Testis (tissue), 2 donors: ENCODE measurements at regions not wholly inside any gene's neighbourhood (a gene's known extent, or its start where the extent isn't known, plus 50 kb on each side); places are given as distances from the start of the nearest gene placed in this dataset.

Experiments
- DNase-seq: peaks from one replicate; pipeline ENCODE4 v3.0.0-alpha.2; 2019
- H3K27ac ChIP-seq, 2 donors: fragments of 200-600 bp; sonication (generic); one replicate each; pipeline ENCODE4 v1.5.1; 2019
- H3K27me3 ChIP-seq: fragments of 200-600 bp; sonication (generic); one replicate; pipeline ENCODE4 v1.5.1; 2019
- H3K36me3 ChIP-seq: fragments of 200-600 bp; sonication (generic); one replicate; pipeline ENCODE4 v1.5.1; 2017; ENCODE audit warnings: low read depth; ENCODE audit errors: missing control alignments
- H3K4me1 ChIP-seq: fragments of 200-600 bp; sonication (generic); one replicate; pipeline ENCODE4 v1.5.1; 2019
- H3K4me3 ChIP-seq, 2 donors: fragments of 200-600 bp; sonication (generic); one replicate each; pipeline ENCODE4 v1.5.1; 2017 to 2019
- H3K9me3 ChIP-seq: fragments of 200-600 bp; sonication (generic); one replicate; pipeline ENCODE4 v1.5.1; 2017
- POLR2A ChIP-seq: fragments of 450-650 bp; IDR thresholded peaks from one replicate; pipeline ENCODE4 v1.6.1; 2017; ENCODE audit warnings: antibody characterized with exemption, mild to moderate bottlenecking, moderate library complexity
- WGBS, 2 donors: methylation state at CpG; one replicate each; pipeline ENCODE4 v1.1.5; 2018; 5-methylcytosine and 5-hydroxymethylcytosine counted together
- intact Hi-C: fragments of 100-400 bp; cut with DNase I; formaldehyde crosslinking; loops from one replicate; pipeline ENCODE4 v1.15.1; 2023; ENCODE audit warnings: low total_unique reads
- TF ChIP-seq, protein P1 (sequence below), 3 experiments: fragments of 450-650 bp in 2 of 3; fragments of 200-600 bp in 1 of 3; sonication (generic) in 1 of 3; IDR thresholded peaks; one replicate each; pipeline ENCODE4 v1.5.1; 2016 to 2019; ENCODE audit warnings: antibody characterized with exemption in 3 of 3, mild to moderate bottlenecking in 2 of 3, moderate library complexity in 1 of 3

DNA sequence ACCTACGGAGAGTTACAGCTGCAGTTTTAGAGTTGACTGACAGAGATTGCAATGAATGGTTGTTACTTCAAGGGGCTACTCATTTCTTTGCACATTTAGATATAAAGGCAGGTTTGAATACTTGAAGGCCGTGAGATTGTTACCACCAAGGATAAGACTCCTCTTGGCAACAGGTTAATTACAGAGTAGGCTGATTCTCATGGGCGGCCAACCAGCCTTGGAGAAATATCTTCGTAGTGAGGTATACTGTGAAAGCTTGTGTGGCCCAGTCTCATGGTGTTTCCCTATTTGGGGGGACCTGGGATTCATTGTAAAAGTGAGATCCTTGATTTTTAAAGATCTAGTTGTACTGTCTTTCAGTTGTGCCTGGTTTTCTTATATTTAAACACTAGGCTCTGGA is 103.2 kb upstream of the OLFM3 start:
- H3K27me3 ChIP-seq: no peaks in the 10 kb centered on the region
- no peaks in the 10 kb centered on the region for H3K4me1 ChIP-seq
- H3K27ac ChIP-seq: no peak overlapping the region
- no peak for DNase-seq
- intact Hi-C loops: no loop called here
- 51 to 73% methylated on average over 4 of the region's 4 CpGs for WGBS, 2 donors
- no peaks in the 10 kb centered on the region for H3K36me3 ChIP-seq
- H3K4me3 ChIP-seq: no peak overlapping the region
- no peaks in the 10 kb centered on the region for H3K9me3 ChIP-seq
- TF ChIP-seq, protein P1, sequence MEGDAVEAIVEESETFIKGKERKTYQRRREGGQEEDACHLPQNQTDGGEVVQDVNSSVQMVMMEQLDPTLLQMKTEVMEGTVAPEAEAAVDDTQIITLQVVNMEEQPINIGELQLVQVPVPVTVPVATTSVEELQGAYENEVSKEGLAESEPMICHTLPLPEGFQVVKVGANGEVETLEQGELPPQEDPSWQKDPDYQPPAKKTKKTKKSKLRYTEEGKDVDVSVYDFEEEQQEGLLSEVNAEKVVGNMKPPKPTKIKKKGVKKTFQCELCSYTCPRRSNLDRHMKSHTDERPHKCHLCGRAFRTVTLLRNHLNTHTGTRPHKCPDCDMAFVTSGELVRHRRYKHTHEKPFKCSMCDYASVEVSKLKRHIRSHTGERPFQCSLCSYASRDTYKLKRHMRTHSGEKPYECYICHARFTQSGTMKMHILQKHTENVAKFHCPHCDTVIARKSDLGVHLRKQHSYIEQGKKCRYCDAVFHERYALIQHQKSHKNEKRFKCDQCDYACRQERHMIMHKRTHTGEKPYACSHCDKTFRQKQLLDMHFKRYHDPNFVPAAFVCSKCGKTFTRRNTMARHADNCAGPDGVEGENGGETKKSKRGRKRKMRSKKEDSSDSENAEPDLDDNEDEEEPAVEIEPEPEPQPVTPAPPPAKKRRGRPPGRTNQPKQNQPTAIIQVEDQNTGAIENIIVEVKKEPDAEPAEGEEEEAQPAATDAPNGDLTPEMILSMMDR (IDR thresholded peaks at IDR 0.05): no peak
- TF ChIP-seq POLR2A: no peak

DNA sequence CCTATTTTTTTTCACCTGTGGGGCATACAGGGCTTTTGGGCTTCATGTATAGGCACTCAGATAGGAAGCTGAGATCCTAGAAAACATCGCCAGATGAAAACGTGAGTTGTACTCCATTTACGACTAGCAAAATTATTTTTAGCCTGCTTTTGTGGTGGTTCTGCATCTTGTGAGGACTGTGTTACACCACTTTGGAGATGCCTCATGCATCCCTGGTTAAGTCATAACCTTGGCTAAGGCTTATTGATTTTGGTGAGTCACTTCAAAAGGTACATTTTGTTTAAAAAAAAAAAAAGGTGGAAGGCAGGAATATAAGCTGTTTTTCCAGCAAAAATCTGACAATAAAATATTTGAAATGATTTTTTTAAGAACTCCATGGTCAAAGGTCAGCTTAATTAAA is 101.8 kb upstream of the OLFM3 start:
- H3K4me1 ChIP-seq: no peaks in the 10 kb centered on the region
- no peaks in the 10 kb centered on the region for H3K27me3 ChIP-seq
- no peaks in the 10 kb centered on the region for H3K9me3 ChIP-seq
- no peak overlapping the region for H3K4me3 ChIP-seq
- intact Hi-C loops: no loop called here
- WGBS, 2 donors: 80 to 85% methylated on average over 3 of the region's 3 CpGs
- H3K36me3 ChIP-seq: no peaks in the 10 kb centered on the region
- no peak overlapping the region for H3K27ac ChIP-seq
- no peak for TF ChIP-seq POLR2A
- TF ChIP-seq, protein P1 (IDR thresholded peaks at IDR 0.05): no peak
- DNase-seq: no peak

DNA sequence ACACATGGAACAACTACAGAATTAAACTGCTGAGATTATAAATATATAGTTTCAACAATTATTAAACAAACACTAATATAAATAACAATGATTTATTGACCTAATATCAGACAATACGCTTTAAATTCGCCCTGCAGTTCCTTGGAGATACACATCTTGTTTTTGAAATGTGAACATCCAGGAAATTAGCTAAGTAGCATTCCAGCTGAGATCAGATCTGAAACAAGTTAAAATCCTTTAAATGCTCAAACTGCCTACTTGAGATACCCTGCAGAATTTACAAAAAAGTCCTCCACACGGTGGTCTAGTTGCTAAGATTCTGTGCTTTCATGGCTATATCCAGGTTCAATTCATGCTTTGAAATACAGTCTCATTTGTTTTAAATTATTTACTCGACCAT is 101.4 kb upstream of the OLFM3 start:
- intact Hi-C loops: no loop called here
- H3K36me3 ChIP-seq: no peaks in the 10 kb centered on the region
- TF ChIP-seq, protein P1 (IDR thresholded peaks at IDR 0.05): no peak
- TF ChIP-seq POLR2A: no peak
- H3K27ac ChIP-seq: no peak overlapping the region
- no peaks in the 10 kb centered on the region for H3K27me3 ChIP-seq
- no peaks in the 10 kb centered on the region for H3K4me1 ChIP-seq
- WGBS, 2 donors: 75 to 85% methylated on average over 4 of the region's 4 CpGs
- no peaks in the 10 kb centered on the region for H3K9me3 ChIP-seq
- H3K4me3 ChIP-seq: no peak overlapping the region
- no peak for DNase-seq

DNA sequence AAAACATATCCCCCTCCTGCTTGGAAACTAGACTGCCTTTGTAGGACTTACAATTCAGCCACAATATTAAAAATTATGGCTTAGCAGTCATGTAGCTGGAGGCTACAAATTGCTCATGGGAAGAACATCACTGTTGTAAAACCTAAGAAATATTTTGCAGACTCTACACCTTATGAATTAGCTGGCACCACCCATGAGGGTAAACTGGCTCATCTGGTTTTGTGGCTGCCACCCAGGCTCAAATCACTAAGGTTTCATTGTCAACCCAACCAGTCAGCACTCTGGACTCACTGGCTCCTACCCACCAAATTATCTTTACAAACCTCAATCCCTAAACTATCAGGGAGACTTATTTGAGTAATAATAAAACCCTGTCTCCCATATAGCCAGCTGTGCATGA is 100.7 kb upstream of the OLFM3 start:
- H3K27me3 ChIP-seq: no peaks in the 10 kb centered on the region
- H3K27ac ChIP-seq: no peak overlapping the region
- no peak overlapping the region for H3K4me3 ChIP-seq
- H3K9me3 ChIP-seq: no peaks in the 10 kb centered on the region
- TF ChIP-seq, protein P1 (IDR thresholded peaks at IDR 0.05): no peak
- no peak for TF ChIP-seq POLR2A
- no peaks in the 10 kb centered on the region for H3K36me3 ChIP-seq
- intact Hi-C loops: no loop called here
- no peaks in the 10 kb centered on the region for H3K4me1 ChIP-seq
- no peak for DNase-seq

DNA sequence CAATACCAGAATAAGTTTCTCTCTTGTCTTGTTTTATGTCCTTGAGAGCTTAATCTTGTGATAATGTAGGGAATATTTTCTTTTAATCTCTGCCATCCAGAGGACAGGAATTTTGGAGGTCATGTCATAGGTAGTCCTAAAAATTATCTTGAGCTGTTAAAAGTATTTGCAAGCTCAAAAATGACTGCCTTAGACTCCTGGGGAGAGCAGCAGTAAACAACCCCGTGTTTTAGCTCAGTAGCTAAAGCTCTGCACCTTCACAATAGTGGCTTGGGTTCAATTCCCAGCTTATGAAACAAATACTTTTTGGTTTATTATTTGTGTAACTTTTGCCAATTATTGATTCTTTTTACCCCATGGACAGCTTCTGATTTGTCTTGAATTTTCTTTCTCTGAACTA is 99.4 kb upstream of the OLFM3 start:
- Histone ChIP-seq H3K27ac (no peak overlapping the region), H3K9me3 (no peaks in the 10 kb centered on the region), H3K4me3 (no peak overlapping the region), H3K36me3 (no peaks in the 10 kb centered on the region), H3K27me3 (no peaks in the 10 kb centered on the region), H3K4me1 (no peaks in the 10 kb centered on the region)
- no peak for TF ChIP-seq POLR2A
- TF ChIP-seq, protein P1 (IDR thresholded peaks at IDR 0.05): no peak
- no peak for DNase-seq
- intact Hi-C loops: no loop called here
- WGBS, 2 donors: 64 to 67% methylated on average over 1 of the region's 1 CpG
